ENCODE measurements at regions not wholly inside any gene's neighbourhood (a gene's known extent, or its start where the extent isn't known, plus 50 kb on each side); places are given as distances from the start of the nearest gene placed in this dataset.
"Not testable (repeated sequence)": the region's sequence is repeated elsewhere in the genome, so short reads cannot be mapped to it uniquely, and the experiment has no call there.

GRCh38 chr6:170147056-170147787 is 143.7 kb downstream of the DLL1 start:
- no peaks in the 10 kb centered on the region for H3K79me2 ChIP-seq
- H4K20me1 ChIP-seq (ENCODE audit: insufficient read depth, poor library complexity, severe bottlenecking) = no peaks in the 10 kb centered on the region
- TF ChIP-seq EZH2phosphoT487 (IDR thresholded peaks at IDR 0.05; ENCODE audit: low read depth, severe bottlenecking, unreplicated experiment) (no peak), EZH2 (IDR thresholded peaks at IDR 0.05; ENCODE audit: borderline replicate concordance) (no peak)
- TF ChIP-seq, protein P1, sequence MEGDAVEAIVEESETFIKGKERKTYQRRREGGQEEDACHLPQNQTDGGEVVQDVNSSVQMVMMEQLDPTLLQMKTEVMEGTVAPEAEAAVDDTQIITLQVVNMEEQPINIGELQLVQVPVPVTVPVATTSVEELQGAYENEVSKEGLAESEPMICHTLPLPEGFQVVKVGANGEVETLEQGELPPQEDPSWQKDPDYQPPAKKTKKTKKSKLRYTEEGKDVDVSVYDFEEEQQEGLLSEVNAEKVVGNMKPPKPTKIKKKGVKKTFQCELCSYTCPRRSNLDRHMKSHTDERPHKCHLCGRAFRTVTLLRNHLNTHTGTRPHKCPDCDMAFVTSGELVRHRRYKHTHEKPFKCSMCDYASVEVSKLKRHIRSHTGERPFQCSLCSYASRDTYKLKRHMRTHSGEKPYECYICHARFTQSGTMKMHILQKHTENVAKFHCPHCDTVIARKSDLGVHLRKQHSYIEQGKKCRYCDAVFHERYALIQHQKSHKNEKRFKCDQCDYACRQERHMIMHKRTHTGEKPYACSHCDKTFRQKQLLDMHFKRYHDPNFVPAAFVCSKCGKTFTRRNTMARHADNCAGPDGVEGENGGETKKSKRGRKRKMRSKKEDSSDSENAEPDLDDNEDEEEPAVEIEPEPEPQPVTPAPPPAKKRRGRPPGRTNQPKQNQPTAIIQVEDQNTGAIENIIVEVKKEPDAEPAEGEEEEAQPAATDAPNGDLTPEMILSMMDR (IDR thresholded peaks at IDR 0.05; ENCODE audit: poor library complexity) = no peak
- H3K9me2 ChIP-seq (replicated peaks; ENCODE audit: insufficient read depth) = no peaks in the 10 kb centered on the region
- no peak overlapping the region for H2AFZ ChIP-seq
- H3K36me3 ChIP-seq (replicated peaks; ENCODE audit: insufficient read depth, low read depth) = no peaks in the 10 kb centered on the region
- DNase-seq (ENCODE audit: low spot score) = no peak
- no peaks in the 10 kb centered on the region for H3K27me3 ChIP-seq
- no peaks in the 10 kb centered on the region for H3K4me1 ChIP-seq (ENCODE audit: insufficient read depth)
- H3K4me3 ChIP-seq = no peak overlapping the region
- 86% methylated on average over 22 of the region's 23 CpGs for WGBS (ENCODE audit: low lambda C conversion rate, missing lambda C conversion rate)
- H3K27ac ChIP-seq = no peak overlapping the region
- no peaks in the 10 kb centered on the region for H3K9me3 ChIP-seq (ENCODE audit: low read depth)
- no peak overlapping the region for H3K4me2 ChIP-seq

DNA sequence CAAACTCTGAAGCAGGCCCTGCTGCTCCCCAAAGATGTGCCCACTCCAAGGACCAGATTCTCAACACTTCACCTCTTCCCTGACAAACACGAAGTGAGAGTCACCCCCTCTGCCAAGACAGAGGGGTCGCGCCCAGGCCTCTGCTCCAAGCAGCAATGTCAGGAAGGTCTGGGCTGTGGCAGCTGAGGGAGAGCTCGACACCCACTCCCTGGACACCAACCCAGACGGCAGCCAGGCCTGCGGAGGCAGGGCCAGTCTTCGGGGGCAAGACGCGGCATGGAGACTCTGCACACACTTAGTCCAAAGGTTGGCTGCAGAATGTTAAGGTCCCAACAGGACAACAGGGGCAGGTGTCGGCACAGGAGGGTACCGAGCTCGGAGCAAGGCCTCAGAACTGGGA is 144.2 kb downstream of the DLL1 start:
- H3K9me3 ChIP-seq (ENCODE audit: low read depth) = no peaks in the 10 kb centered on the region
- no peak overlapping the region for H3K27ac ChIP-seq
- no peaks in the 10 kb centered on the region for H3K27me3 ChIP-seq
- no peaks in the 10 kb centered on the region for H3K79me2 ChIP-seq
- H3K4me3 ChIP-seq = no peak overlapping the region
- no peaks in the 10 kb centered on the region for H4K20me1 ChIP-seq (ENCODE audit: insufficient read depth, poor library complexity, severe bottlenecking)
- TF ChIP-seq EZH2 (IDR thresholded peaks at IDR 0.05; ENCODE audit: borderline replicate concordance) = no peak
- no peak for TF ChIP-seq EZH2phosphoT487 (IDR thresholded peaks at IDR 0.05; ENCODE audit: low read depth, severe bottlenecking, unreplicated experiment)
- TF ChIP-seq, protein P1 (IDR thresholded peaks at IDR 0.05; ENCODE audit: poor library complexity) = no peak
- no peak overlapping the region for H2AFZ ChIP-seq
- 80% methylated on average over 11 of the region's 12 CpGs for WGBS (ENCODE audit: low lambda C conversion rate, missing lambda C conversion rate)
- no peak overlapping the region for H3K4me2 ChIP-seq
- no peak for DNase-seq (ENCODE audit: low spot score)
- no peaks in the 10 kb centered on the region for H3K9me2 ChIP-seq (replicated peaks; ENCODE audit: insufficient read depth)
- no peaks in the 10 kb centered on the region for H3K36me3 ChIP-seq (replicated peaks; ENCODE audit: insufficient read depth, low read depth)
- no peaks in the 10 kb centered on the region for H3K4me1 ChIP-seq (ENCODE audit: insufficient read depth)

DNA sequence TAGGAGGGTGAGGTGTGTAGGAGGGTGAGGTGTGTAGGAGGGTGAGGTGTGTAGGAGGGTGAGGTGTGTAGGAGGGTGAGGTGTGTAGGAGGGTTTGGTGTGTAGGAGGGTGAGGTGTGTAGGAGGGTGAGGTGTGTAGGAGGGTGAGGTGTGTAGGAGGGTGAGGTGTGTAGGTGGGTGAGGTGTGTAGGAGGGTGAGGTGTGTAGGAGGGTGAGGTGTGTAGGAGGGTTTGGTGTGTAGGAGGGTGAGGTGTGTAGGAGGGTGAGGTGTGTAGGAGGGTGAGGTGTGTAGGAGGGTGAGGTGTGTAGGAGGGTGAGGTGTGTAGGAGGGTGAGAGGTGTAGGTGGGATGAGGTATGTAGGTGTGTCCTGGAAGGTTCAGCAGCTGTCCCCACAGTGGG is 144.7 kb downstream of the DLL1 start:
- not testable (repeated sequence) for H3K4me3 ChIP-seq; H3K36me3 ChIP-seq (replicated peaks; ENCODE audit: insufficient read depth, low read depth); DNase-seq (ENCODE audit: low spot score); H2AFZ ChIP-seq; H3K9me3 ChIP-seq (ENCODE audit: low read depth); H3K27me3 ChIP-seq; H3K4me2 ChIP-seq; H3K27ac ChIP-seq; H3K9me2 ChIP-seq (replicated peaks; ENCODE audit: insufficient read depth); H3K79me2 ChIP-seq; H3K4me1 ChIP-seq (ENCODE audit: insufficient read depth); H4K20me1 ChIP-seq (ENCODE audit: insufficient read depth, poor library complexity, severe bottlenecking)

- not testable (repeated sequence) for H3K27ac ChIP-seq; H3K79me2 ChIP-seq; H4K20me1 ChIP-seq (ENCODE audit: insufficient read depth, poor library complexity, severe bottlenecking); DNase-seq (ENCODE audit: low spot score); H3K4me3 ChIP-seq; H3K9me3 ChIP-seq (ENCODE audit: low read depth); H3K36me3 ChIP-seq (replicated peaks; ENCODE audit: insufficient read depth, low read depth); H3K27me3 ChIP-seq; H3K4me2 ChIP-seq; H3K4me1 ChIP-seq (ENCODE audit: insufficient read depth); H3K9me2 ChIP-seq (replicated peaks; ENCODE audit: insufficient read depth); H2AFZ ChIP-seq
- WGBS (ENCODE audit: low lambda C conversion rate, missing lambda C conversion rate) = 49% methylated on average over 3 of the region's 3 CpGs
Observed at GRCh38 chr6:170145716-170146115, 145.2 kb downstream of the DLL1 start.
